Activated CD8-positive, alpha-beta T cell treated with anti-CD3 and anti-CD28 coated beads for 36 hours (primary cell): ENCODE measurements at regions not wholly inside any gene's neighbourhood (a gene's known extent, or its start where the extent isn't known, plus 50 kb on each side); places are given as distances from the start of the nearest gene placed in this dataset.

ENCODE experiments used
- ATAC-seq: fragments of 200-7000 bp; cut with Tn5 transposase; one replicate; pipeline ENCODE4 v1.10.0; 2021; ENCODE audit warnings: mild to moderate bottlenecking, moderate library complexity
- CTCF ChIA-PET: fragments of 350-600 bp; sonication (Branson Sonifier 250); formaldehyde crosslinking; loops from one replicate; lab custom pipeline; 2021; ENCODE audit warnings: antibody characterized with exemption; lab: Charles Lee
- POLR2A ChIA-PET: fragments of 350-600 bp; sonication (Branson Sonifier 250); formaldehyde crosslinking; loops from one replicate; lab custom pipeline; 2021; ENCODE audit warnings: antibody characterized with exemption; lab: Charles Lee
- DNase-seq: peaks from one replicate; pipeline ENCODE4 v3.0.0-alpha.2; 2020
- H3K27ac Mint-ChIP-seq: one replicate; pipeline ENCODE4 v1.8.0; 2021; ENCODE audit warnings: mild to moderate bottlenecking, mixed read lengths
- H3K27me3 Mint-ChIP-seq: one replicate; pipeline ENCODE4 v1.8.0; 2021; ENCODE audit warnings: mixed read lengths
- H3K36me3 Mint-ChIP-seq: one replicate; pipeline ENCODE4 v1.8.0; 2021; ENCODE audit warnings: low read depth, mixed read lengths
- H3K4me1 Mint-ChIP-seq: one replicate; pipeline ENCODE4 v1.8.0; 2021; ENCODE audit warnings: low read depth, mixed read lengths
- H3K4me3 Mint-ChIP-seq: one replicate; pipeline ENCODE4 v1.8.0; 2021; ENCODE audit warnings: mild to moderate bottlenecking, moderate library complexity, mixed read lengths
- H3K9me3 Mint-ChIP-seq: one replicate; pipeline ENCODE4 v1.8.0; 2021; ENCODE audit warnings: mixed read lengths
- CTCF ChIP-seq: fragments of 200-600 bp; IDR thresholded peaks from one replicate; pipeline ENCODE4 v1.8.0; 2022; ENCODE audit warnings: antibody characterized with exemption, mild to moderate bottlenecking
- intact Hi-C: fragments of 100-400 bp; cut with micrococcal nuclease; formaldehyde crosslinking; loops from one replicate; pipeline ENCODE4 v1.10.0; 2022

DNA sequence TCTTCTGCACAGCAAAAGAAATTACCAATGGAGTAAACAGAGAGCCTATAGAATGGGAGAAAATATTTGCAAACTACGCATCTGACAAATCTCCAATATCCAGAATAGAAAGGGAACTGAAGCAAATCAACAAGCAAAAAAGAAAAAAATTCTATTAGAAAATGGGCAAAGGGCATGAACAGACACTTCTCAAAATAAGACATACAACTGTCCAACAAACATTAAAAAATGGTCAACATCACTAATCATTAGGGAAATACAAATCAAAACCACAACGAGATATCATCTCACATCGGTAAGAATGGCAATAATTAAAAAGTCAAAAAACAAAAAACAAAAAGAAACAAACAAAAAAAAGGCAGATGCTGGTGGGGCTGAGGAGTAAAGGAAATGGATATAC lies 356.4 kb downstream of the ADCYAP1 start:
- DNase-seq, result no peak
- CTCF ChIA-PET, result no interaction called here
- no peak overlapping the region for H3K4me3 Mint-ChIP-seq
- H3K27ac Mint-ChIP-seq, result no peak overlapping the region
- H3K4me1 Mint-ChIP-seq, result no peaks in the 10 kb centered on the region
- no peaks in the 10 kb centered on the region for H3K27me3 Mint-ChIP-seq
- POLR2A ChIA-PET, result no interaction called here
- H3K36me3 Mint-ChIP-seq, result no peaks in the 10 kb centered on the region
- no peak for ATAC-seq
- H3K9me3 Mint-ChIP-seq, result peaks cover 12% of the 10 kb centered on the region
- intact Hi-C loops, result no loop called here
- TF ChIP-seq CTCF, result no peak

DNA sequence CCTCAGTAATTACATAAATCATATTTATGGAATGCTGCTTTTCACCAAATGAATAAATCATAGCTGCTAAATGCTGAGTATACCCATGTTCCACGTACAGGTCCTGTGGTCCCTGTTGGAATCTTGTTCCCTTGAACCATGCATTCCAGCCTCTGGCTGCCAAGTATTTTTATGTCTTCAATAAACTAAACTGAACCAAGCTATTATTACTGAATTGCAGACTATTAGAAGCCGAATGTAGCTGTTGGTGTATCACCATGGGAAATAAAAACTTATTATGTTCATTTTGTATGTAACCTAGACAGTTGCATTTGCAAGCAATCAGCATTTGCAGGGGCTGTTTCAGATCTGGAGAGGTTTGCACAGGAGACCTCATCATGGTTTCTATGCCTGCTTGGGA lies 362.4 kb downstream of the ADCYAP1 start:
- no peak for TF ChIP-seq CTCF
- peaks cover 2% of the 10 kb centered on the region for H3K9me3 Mint-ChIP-seq
- intact Hi-C loops, result no loop called here
- DNase-seq (no peak), ATAC-seq (no peak)
- H3K4me3 Mint-ChIP-seq, result no peak overlapping the region
- CTCF ChIA-PET, result interaction anchor here (1.0 to 1.4 kb wide), 2 partner anchors 14 to 28 kb away, joined by 3 read pairs; no protein-coding TSS in a partner anchor
- H3K27me3 Mint-ChIP-seq, result no peaks in the 10 kb centered on the region
- no peaks in the 10 kb centered on the region for H3K36me3 Mint-ChIP-seq
- H3K4me1 Mint-ChIP-seq, result no peaks in the 10 kb centered on the region
- POLR2A ChIA-PET, result interaction anchor here (0.7 kb wide), 2 partner anchors 9 to 383 kb away, joined by 3 read pairs; no protein-coding TSS in a partner anchor
- H3K27ac Mint-ChIP-seq, result no peak overlapping the region

DNA sequence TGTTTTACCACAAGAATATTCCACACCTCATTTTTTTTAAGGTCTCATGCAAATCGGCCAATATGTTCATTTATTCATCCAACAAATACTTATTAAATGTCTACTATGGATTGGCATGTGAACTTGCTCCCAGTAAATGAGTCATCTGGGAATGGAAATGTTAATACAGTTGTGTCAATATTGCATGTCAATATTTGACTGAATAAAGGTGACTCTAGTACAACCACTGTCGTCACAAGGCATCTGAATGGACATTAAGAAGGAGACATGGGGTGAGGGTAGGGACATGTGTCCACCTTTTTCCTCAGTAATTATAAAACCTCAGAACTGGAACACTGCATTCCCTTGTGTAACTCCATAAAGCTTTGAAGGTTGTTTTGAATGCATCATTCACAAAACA lies 365.4 kb downstream of the ADCYAP1 start:
- no peaks in the 10 kb centered on the region for H3K36me3 Mint-ChIP-seq
- intact Hi-C loops, result no loop called here
- no peak overlapping the region for H3K27ac Mint-ChIP-seq
- DNase-seq (no peak), ATAC-seq (no peak)
- no peaks in the 10 kb centered on the region for H3K4me1 Mint-ChIP-seq
- ChIA-PET CTCF (no interaction called here), POLR2A (no interaction called here)
- no peaks in the 10 kb centered on the region for H3K27me3 Mint-ChIP-seq
- no peak overlapping the region for H3K4me3 Mint-ChIP-seq
- TF ChIP-seq CTCF, result no peak
- peaks cover 2% of the 10 kb centered on the region for H3K9me3 Mint-ChIP-seq

- Mint-ChIP-seq H3K36me3 (no peaks in the 10 kb centered on the region), H3K27me3 (no peaks in the 10 kb centered on the region), H3K27ac (no peak overlapping the region), H3K4me1 (no peaks in the 10 kb centered on the region), H3K9me3 (peaks cover 2% of the 10 kb centered on the region), H3K4me3 (no peak overlapping the region)
- DNase-seq (no peak), ATAC-seq (no peak)
- intact Hi-C loops, result no loop called here
- no peak for TF ChIP-seq CTCF
- ChIA-PET POLR2A (interaction anchor here (0.7 kb wide), 1 partner anchor 345 kb away, joined by 3 read pairs; no protein-coding TSS in a partner anchor), CTCF (no interaction called here)
Measured at GRCh38 chr18:1273469-1273868, 368.8 kb downstream of the ADCYAP1 start.

GRCh38 chr18:1292167-1292566 lies 387.5 kb downstream of the ADCYAP1 start:
- CTCF ChIA-PET, result no interaction called here
- Mint-ChIP-seq H3K4me1 (no peaks in the 10 kb centered on the region), H3K36me3 (no peaks in the 10 kb centered on the region), H3K4me3 (no peak overlapping the region), H3K9me3 (peaks cover under 1% of the 10 kb centered on the region), H3K27me3 (no peaks in the 10 kb centered on the region), H3K27ac (no peak overlapping the region)
- TF ChIP-seq CTCF, result no peak
- POLR2A ChIA-PET, result no interaction called here
- ATAC-seq, result no peak
- intact Hi-C loops, result no loop called here
- no peak for DNase-seq
